PFSK-1 (cell line): ENCODE measurements at regions not wholly inside any gene's neighbourhood (a gene's known extent, or its start where the extent isn't known, plus 50 kb on each side); places are given as distances from the start of the nearest gene placed in this dataset.

Experiments used
- FOXP2 ChIP-seq: optimal IDR thresholded peaks from 2 replicates; pipeline ENCODE3; 2011; ENCODE audit warnings: borderline replicate concordance, control low read depth, inconsistent platforms; ENCODE audit not compliant: insufficient read depth; ENCODE audit errors: extremely low read length, extremely low read depth
- POLR2AphosphoS5 ChIP-seq: IDR thresholded peaks from 2 replicates; pipeline ENCODE4 v1.6.1; 2012; ENCODE audit warnings: low read depth, mild to moderate bottlenecking, control low read depth, low read length, moderate library complexity
- SIN3A ChIP-seq: IDR thresholded peaks from 2 replicates; pipeline ENCODE4 v1.6.1; 2012; ENCODE audit warnings: mild to moderate bottlenecking, low read length, moderate library complexity, borderline replicate concordance; ENCODE audit not compliant: insufficient read depth
- TAF1 ChIP-seq: IDR thresholded peaks from 2 replicates; pipeline ENCODE4 v1.6.1; 2012; ENCODE audit warnings: low read length, control low read depth, borderline replicate concordance; ENCODE audit not compliant: insufficient read depth
- TF ChIP-seq, protein P1 (sequence below), 2 experiments: IDR thresholded peaks; 2 replicates each; pipeline versions ENCODE4 v1.6.1 to v1.8.0; 2011 to 2012; ENCODE audit warnings: low read depth in 2 of 2, low read length in 2 of 2, control low read depth in 1 of 2, inconsistent platforms in 1 of 2, mild to moderate bottlenecking in 1 of 2, moderate library complexity in 1 of 2; ENCODE audit not compliant: insufficient read depth in 1 of 2

GRCh38 chr4:137890812-137891211 is 351.3 kb downstream of the SLC7A11 start:
- TF ChIP-seq POLR2AphosphoS5 (no peak), FOXP2 (no peak), SIN3A (no peak), TAF1 (no peak)
- TF ChIP-seq, protein P1, sequence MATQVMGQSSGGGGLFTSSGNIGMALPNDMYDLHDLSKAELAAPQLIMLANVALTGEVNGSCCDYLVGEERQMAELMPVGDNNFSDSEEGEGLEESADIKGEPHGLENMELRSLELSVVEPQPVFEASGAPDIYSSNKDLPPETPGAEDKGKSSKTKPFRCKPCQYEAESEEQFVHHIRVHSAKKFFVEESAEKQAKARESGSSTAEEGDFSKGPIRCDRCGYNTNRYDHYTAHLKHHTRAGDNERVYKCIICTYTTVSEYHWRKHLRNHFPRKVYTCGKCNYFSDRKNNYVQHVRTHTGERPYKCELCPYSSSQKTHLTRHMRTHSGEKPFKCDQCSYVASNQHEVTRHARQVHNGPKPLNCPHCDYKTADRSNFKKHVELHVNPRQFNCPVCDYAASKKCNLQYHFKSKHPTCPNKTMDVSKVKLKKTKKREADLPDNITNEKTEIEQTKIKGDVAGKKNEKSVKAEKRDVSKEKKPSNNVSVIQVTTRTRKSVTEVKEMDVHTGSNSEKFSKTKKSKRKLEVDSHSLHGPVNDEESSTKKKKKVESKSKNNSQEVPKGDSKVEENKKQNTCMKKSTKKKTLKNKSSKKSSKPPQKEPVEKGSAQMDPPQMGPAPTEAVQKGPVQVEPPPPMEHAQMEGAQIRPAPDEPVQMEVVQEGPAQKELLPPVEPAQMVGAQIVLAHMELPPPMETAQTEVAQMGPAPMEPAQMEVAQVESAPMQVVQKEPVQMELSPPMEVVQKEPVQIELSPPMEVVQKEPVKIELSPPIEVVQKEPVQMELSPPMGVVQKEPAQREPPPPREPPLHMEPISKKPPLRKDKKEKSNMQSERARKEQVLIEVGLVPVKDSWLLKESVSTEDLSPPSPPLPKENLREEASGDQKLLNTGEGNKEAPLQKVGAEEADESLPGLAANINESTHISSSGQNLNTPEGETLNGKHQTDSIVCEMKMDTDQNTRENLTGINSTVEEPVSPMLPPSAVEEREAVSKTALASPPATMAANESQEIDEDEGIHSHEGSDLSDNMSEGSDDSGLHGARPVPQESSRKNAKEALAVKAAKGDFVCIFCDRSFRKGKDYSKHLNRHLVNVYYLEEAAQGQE (IDR thresholded peaks at IDR 0.05; ENCODE audit: insufficient read depth in 1 of 2, low read depth in 2 of 2, low read length in 2 of 2) = no peak

- TF ChIP-seq FOXP2 (no peak), POLR2AphosphoS5 (no peak), SIN3A (no peak), TAF1 (no peak)
- TF ChIP-seq, protein P1 (IDR thresholded peaks at IDR 0.05; ENCODE audit: insufficient read depth in 1 of 2, low read depth in 2 of 2, low read length in 2 of 2) = no peak
These were observed 349.3 kb upstream of the PCDH18 start for GRCh38 chr4:137881641-137882040.

DNA sequence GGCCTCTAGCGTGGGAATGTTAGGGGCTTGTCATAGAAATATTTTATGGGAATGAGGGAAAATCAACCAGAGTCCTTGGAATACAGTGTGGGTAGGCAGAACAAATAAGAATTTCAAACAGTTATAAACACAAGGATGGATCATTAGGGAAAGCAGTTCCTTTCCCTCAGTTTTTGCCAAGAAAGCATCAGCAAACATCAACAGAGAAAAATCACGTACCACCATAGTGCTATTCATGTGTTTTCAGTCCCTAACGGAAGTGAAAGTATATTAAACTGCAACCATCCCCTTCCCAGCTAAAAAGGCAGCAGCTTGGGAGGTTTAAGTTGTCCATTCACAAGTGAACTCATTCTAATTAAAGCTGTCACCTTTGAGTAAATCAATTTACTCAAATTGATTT is 334.4 kb upstream of the PCDH18 start:
- TF ChIP-seq SIN3A (no peak), POLR2AphosphoS5 (no peak), TAF1 (no peak)

DNA sequence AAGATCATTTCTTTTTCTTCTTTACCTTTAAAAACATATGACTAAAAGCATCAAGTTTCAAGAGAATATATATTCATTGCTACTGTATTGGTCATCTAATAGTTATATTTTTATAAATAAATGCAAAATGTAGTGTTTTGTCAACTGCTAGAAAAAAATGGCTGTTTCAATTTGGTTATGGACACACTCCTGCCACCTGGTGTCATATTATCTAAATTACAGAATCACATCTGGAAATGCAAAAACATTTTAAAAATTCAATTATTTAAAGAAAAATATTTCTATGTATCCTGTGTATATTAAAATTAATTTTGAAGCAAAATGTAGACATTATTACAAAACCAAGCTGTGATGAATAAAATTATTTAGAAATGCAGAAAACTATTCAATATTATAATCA is 329.4 kb upstream of the PCDH18 start:
- TF ChIP-seq FOXP2 (no peak), SIN3A (no peak), POLR2AphosphoS5 (no peak), TAF1 (no peak)
- TF ChIP-seq, protein P1 (IDR thresholded peaks at IDR 0.05; ENCODE audit: insufficient read depth in 1 of 2, low read depth in 2 of 2, low read length in 2 of 2) = no peak

DNA sequence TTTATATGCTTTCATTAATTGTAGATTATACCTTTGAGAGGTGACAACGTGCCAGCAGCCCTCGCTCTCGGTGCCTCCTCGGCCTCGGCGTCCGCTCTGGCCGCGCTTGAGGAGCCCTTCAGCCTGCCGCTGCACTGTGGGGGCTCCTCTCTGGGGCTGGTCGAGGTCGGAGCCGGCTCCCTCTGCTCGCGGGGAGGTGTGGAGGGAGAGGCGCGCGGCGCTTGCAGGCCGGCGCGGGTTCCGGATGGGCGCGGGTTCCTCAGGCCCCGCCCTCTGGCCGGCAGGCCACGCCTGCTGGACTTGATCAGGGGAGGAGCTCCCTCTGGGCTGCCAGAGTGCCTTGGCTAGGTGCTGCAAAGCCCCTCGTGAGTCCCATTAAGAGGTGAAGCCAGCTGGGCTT is 321.1 kb upstream of the PCDH18 start:
- TF ChIP-seq FOXP2 = no peak
- TF ChIP-seq, protein P1 (IDR thresholded peaks at IDR 0.05; ENCODE audit: insufficient read depth in 1 of 2, low read depth in 2 of 2, low read length in 2 of 2) = no peak
- TF ChIP-seq TAF1 = no peak
